ENCODE measurements at regions not wholly inside any gene's neighbourhood (a gene's known extent, or its start where the extent isn't known, plus 50 kb on each side); places are given as distances from the start of the nearest gene placed in this dataset.

GRCh38 chr2:8352296-8352695 is 329.6 kb upstream of the ID2 start:
- TF ChIP-seq SUZ12 (IDR thresholded peaks at IDR 0.05; ENCODE audit: extremely low read depth, insufficient read depth, insufficient read length): no peak
- no peak for TF ChIP-seq YY1 (IDR thresholded peaks at IDR 0.05; ENCODE audit: insufficient read depth, insufficient read length)
- no peak for TF ChIP-seq ZNF274 (IDR thresholded peaks at IDR 0.05; ENCODE audit: low read depth, low read length)

All from NT2/D1 (cell line).